ENCODE measurements at regions not wholly inside any gene's neighbourhood (a gene's known extent, or its start where the extent isn't known, plus 50 kb on each side); places are given as distances from the start of the nearest gene placed in this dataset.

DNA sequence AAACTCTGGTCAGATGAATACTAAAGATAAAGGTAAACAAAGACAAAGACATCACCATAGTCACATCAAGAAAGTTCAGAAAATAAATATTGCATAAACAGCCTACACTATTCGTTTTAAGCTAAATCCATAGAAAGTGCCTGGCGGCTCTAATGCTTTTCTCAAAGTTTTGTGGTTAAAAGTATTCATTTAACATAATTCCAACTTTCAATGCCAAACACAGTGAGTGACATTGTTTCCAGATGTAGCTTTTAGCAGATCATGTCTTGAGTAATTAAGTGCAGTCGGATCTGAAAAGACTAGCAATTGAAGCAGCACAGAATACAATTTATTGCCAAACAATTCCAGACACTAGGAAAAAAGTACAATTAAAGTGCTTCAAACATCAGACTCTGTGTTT, 287.1 kb upstream of the ADGRL3 start:
- TF ChIP-seq EZH2 (IDR thresholded peaks at IDR 0.05; ENCODE audit: borderline replicate concordance, low read length): no peak
- TF ChIP-seq, protein P1, sequence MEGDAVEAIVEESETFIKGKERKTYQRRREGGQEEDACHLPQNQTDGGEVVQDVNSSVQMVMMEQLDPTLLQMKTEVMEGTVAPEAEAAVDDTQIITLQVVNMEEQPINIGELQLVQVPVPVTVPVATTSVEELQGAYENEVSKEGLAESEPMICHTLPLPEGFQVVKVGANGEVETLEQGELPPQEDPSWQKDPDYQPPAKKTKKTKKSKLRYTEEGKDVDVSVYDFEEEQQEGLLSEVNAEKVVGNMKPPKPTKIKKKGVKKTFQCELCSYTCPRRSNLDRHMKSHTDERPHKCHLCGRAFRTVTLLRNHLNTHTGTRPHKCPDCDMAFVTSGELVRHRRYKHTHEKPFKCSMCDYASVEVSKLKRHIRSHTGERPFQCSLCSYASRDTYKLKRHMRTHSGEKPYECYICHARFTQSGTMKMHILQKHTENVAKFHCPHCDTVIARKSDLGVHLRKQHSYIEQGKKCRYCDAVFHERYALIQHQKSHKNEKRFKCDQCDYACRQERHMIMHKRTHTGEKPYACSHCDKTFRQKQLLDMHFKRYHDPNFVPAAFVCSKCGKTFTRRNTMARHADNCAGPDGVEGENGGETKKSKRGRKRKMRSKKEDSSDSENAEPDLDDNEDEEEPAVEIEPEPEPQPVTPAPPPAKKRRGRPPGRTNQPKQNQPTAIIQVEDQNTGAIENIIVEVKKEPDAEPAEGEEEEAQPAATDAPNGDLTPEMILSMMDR (conservative IDR thresholded peaks at IDR 0.05 in 1 of 2, IDR thresholded peaks at IDR 0.05 in 1 of 2; ENCODE audit: extremely low read depth in 1 of 2, insufficient read depth in 1 of 2, low read depth in 1 of 2, low read length in 2 of 2): no peak

Data from mammary epithelial cell (primary cell).